ENCODE measurements at regions not wholly inside any gene's neighbourhood (a gene's known extent, or its start where the extent isn't known, plus 50 kb on each side); places are given as distances from the start of the nearest gene placed in this dataset.
A peak's percentile ranks its signal among the peaks of the same experiment; 100 is the strongest.

- H3K9ac ChIP-seq (ENCODE audit: insufficient read depth in 1 of 2, low read depth in 2 of 2, low read length in 2 of 2) = no peak overlapping the region
- H3K27ac ChIP-seq (ENCODE audit: extremely low read depth, low read depth, low read length) = no peak overlapping the region
- H4K20me1 ChIP-seq (replicated peaks; ENCODE audit: control insufficient read depth, insufficient read depth, low read length) = no peaks in the 10 kb centered on the region
- H3K79me2 ChIP-seq (ENCODE audit: control insufficient read depth, insufficient read depth, low read length) = no peaks in the 10 kb centered on the region
- H3K9me1 ChIP-seq (ENCODE audit: control insufficient read depth, insufficient read depth, low read length) = no peaks in the 10 kb centered on the region
- POLR2A ChIA-PET = no interaction called here
- H3K27me3 ChIP-seq (ENCODE audit: control insufficient read depth in 2 of 2, insufficient read depth in 2 of 2, low read length in 2 of 2) = no peaks in the 10 kb centered on the region
- no peak for ATAC-seq
- no peak for DNase-seq (ENCODE audit: extremely low read depth in 1 of 4, low spot score in 3 of 4)
- no peak overlapping the region for H3K4me2 ChIP-seq (ENCODE audit: insufficient read depth, low read length)
- no TSS peak for BruUV-seq (replicated peaks)
- intact Hi-C loops (cut with micrococcal nuclease) = no loop called here
- H3K36me3 ChIP-seq (ENCODE audit: control insufficient read depth, insufficient read depth, low read length) = no peaks in the 10 kb centered on the region
- no peak overlapping the region for H3K4me3 ChIP-seq
- CTCF ChIA-PET (ENCODE audit: low intra/inter-chr PET ratio) = no interaction called here
- H2AFZ ChIP-seq (ENCODE audit: low read depth, low read length) = no peak overlapping the region
- in situ Hi-C loops (cut with MboI) = no loop called here
- WGBS (ENCODE audit: insufficient coverage, low coverage, missing lambda C conversion rate) = 5% methylated on average over 5 of the region's 5 CpGs
- TF ChIP-seq DMBX1 (CRISPR knock-in tag; IDR thresholded peaks at IDR 0.05; ENCODE audit: borderline replicate concordance) (no peak), ZNF431 (CRISPR knock-in tag; IDR thresholded peaks at IDR 0.05) (no peak), ZNF184 (CRISPR knock-in tag; IDR thresholded peaks at IDR 0.05) (no peak), ZNF316 (IDR thresholded peaks at IDR 0.05) (0 out of 2 replicates have a peak, but pooled peaks have one; percentile 13)
- FAIRE-seq = no peak
- no peaks in the 10 kb centered on the region; the same call in 1 of the 2 replicates for H3K9me3 ChIP-seq (replicated peaks; ENCODE audit: control insufficient read depth, insufficient read depth, low read depth, low read length)
- no peaks in the 10 kb centered on the region for H3K4me1 ChIP-seq (replicated peaks in 1 of 2; ENCODE audit: control insufficient read depth in 2 of 2, insufficient read depth in 2 of 2, low read length in 2 of 2)
Measured at GRCh38 chr11:109251230-109251629, 170.8 kb upstream of the C11orf87 start.

GRCh38 chr11:109264128-109264527 is 157.9 kb upstream of the C11orf87 start:
- intact Hi-C loops (cut with micrococcal nuclease) = no loop called here
- in situ Hi-C loops (cut with MboI) = no loop called here
- BruUV-seq (replicated peaks) = no TSS peak
- WGBS (ENCODE audit: insufficient coverage, low coverage, missing lambda C conversion rate) = 9% methylated on average over 1 of the region's 1 CpG
- DNase-seq (ENCODE audit: extremely low read depth in 1 of 4, low spot score in 3 of 4) (no peak), FAIRE-seq (no peak), ATAC-seq (no peak)
- ChIA-PET POLR2A (no interaction called here), CTCF (ENCODE audit: low intra/inter-chr PET ratio) (no interaction called here)
- H3K4me3 ChIP-seq = no peak overlapping the region
- no peak overlapping the region for H3K27ac ChIP-seq (ENCODE audit: extremely low read depth, low read depth, low read length)
- H4K20me1 ChIP-seq (replicated peaks; ENCODE audit: control insufficient read depth, insufficient read depth, low read length) = no peaks in the 10 kb centered on the region
- no peak overlapping the region for H3K4me2 ChIP-seq (ENCODE audit: insufficient read depth, low read length)
- H3K36me3 ChIP-seq (ENCODE audit: control insufficient read depth, insufficient read depth, low read length) = no peaks in the 10 kb centered on the region
- no peak overlapping the region for H2AFZ ChIP-seq (ENCODE audit: low read depth, low read length)
- TF ChIP-seq ZNF354B (CRISPR knock-in tag; IDR thresholded peaks at IDR 0.05) (no peak), KLF1 (tag; IDR thresholded peaks at IDR 0.05) (no peak)
- H3K4me1 ChIP-seq (replicated peaks in 1 of 2; ENCODE audit: control insufficient read depth in 2 of 2, insufficient read depth in 2 of 2, low read length in 2 of 2) = no peaks in the 10 kb centered on the region
- no peaks in the 10 kb centered on the region for H3K9me3 ChIP-seq (replicated peaks; ENCODE audit: control insufficient read depth, insufficient read depth, low read depth, low read length)
- no peaks in the 10 kb centered on the region for H3K9me1 ChIP-seq (ENCODE audit: control insufficient read depth, insufficient read depth, low read length)
- no peaks in the 10 kb centered on the region for H3K79me2 ChIP-seq (ENCODE audit: control insufficient read depth, insufficient read depth, low read length)
- H3K27me3 ChIP-seq (ENCODE audit: control insufficient read depth in 2 of 2, insufficient read depth in 2 of 2, low read length in 2 of 2) = no peaks in the 10 kb centered on the region
- no peak overlapping the region for H3K9ac ChIP-seq (ENCODE audit: insufficient read depth in 1 of 2, low read depth in 2 of 2, low read length in 2 of 2)
